ENCODE measurements at regions not wholly inside any gene's neighbourhood (a gene's known extent, or its start where the extent isn't known, plus 50 kb on each side); places are given as distances from the start of the nearest gene placed in this dataset.

DNA sequence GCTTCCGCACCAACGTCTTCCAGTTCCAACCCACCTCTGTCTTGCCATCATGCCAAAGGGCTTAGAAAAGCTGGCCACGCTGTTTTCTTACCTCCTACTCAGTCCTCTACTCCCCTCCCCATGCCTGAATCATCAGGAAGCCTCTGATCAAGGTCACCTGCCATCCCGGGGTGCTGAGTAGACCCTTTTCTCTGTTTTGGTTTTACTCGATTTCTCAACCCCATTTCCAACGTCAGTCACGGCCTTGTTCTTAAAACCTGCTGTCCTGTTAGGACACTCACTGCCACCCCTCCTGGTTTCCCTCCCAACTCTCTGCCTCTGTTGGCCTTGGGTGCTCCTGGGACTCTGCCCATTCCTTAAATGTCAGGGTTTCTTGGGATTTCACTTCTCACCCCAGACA, 350.1 kb downstream of the FOXO1 start:
- TF ChIP-seq, protein P1, sequence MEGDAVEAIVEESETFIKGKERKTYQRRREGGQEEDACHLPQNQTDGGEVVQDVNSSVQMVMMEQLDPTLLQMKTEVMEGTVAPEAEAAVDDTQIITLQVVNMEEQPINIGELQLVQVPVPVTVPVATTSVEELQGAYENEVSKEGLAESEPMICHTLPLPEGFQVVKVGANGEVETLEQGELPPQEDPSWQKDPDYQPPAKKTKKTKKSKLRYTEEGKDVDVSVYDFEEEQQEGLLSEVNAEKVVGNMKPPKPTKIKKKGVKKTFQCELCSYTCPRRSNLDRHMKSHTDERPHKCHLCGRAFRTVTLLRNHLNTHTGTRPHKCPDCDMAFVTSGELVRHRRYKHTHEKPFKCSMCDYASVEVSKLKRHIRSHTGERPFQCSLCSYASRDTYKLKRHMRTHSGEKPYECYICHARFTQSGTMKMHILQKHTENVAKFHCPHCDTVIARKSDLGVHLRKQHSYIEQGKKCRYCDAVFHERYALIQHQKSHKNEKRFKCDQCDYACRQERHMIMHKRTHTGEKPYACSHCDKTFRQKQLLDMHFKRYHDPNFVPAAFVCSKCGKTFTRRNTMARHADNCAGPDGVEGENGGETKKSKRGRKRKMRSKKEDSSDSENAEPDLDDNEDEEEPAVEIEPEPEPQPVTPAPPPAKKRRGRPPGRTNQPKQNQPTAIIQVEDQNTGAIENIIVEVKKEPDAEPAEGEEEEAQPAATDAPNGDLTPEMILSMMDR (conservative IDR thresholded peaks at IDR 0.05 in 1 of 2, IDR thresholded peaks at IDR 0.05 in 1 of 2; ENCODE audit: low read depth in 1 of 2, low read length in 2 of 2): no peak
- TF ChIP-seq EZH2 (IDR thresholded peaks at IDR 0.05; ENCODE audit: low read length, missing control alignments): no peak

All from fibroblast of lung (primary cell).